IPS DF 6.9 (cell line): ENCODE measurements at regions not wholly inside any gene's neighbourhood (a gene's known extent, or its start where the extent isn't known, plus 50 kb on each side); places are given as distances from the start of the nearest gene placed in this dataset.

Source experiments
- DNase-seq: peaks from one replicate; pipeline ENCODE4 v3.0.0-alpha.2; 2013; ENCODE audit warnings: low read depth, low spot score
- H3K27ac ChIP-seq: one replicate; pipeline ENCODE4 v1.5.1; 2013; ENCODE audit warnings: low read length, control low read depth
- H3K27me3 ChIP-seq: 2 replicates; pipeline ENCODE4 v1.6.1; 2013; ENCODE audit warnings: mild to moderate bottlenecking, low read length; ENCODE audit not compliant: control insufficient read depth, insufficient read depth
- H3K36me3 ChIP-seq: 2 replicates; pipeline ENCODE4 v1.6.1; 2013; ENCODE audit warnings: low read length; ENCODE audit not compliant: control insufficient read depth, insufficient read depth
- H3K4me1 ChIP-seq: 2 replicates; pipeline ENCODE4 v1.6.1; 2013; ENCODE audit warnings: low read length; ENCODE audit not compliant: control insufficient read depth, insufficient read depth
- H3K4me3 ChIP-seq: 2 replicates; pipeline ENCODE4 v1.5.1; 2013; ENCODE audit warnings: mild to moderate bottlenecking, low read length
- H3K9me3 ChIP-seq: 2 replicates; pipeline ENCODE4 v1.6.1; 2013; ENCODE audit warnings: low read length, inconsistent platforms; ENCODE audit not compliant: control insufficient read depth, insufficient read depth
- WGBS: extraction: QIAGEN DNeasy Blood & Tissue Kit; methylation state at CpG from one replicate; pipeline ENCODE4 v1.1.7; 2013; ENCODE audit warnings: mixed read lengths, missing lambda C conversion rate; ENCODE audit not compliant: insufficient read length, insufficient coverage; 5-methylcytosine and 5-hydroxymethylcytosine counted together

- Histone ChIP-seq H3K4me1 (no peaks in the 10 kb centered on the region), H3K27ac (no peak overlapping the region), H3K36me3 (no peaks in the 10 kb centered on the region), H3K27me3 (no peaks in the 10 kb centered on the region), H3K9me3 (0 out of 2 replicates have a peak, but pooled peaks cover 1% of the 10 kb centered on the region), H3K4me3 (no peak overlapping the region)
- DNase-seq = no peak
- WGBS = no CpG with 5 or more reads among the region's 1 CpG
Measured at GRCh38 chr9:134986957-134987356, 69.2 kb upstream of the FCN1 start.

- Histone ChIP-seq H3K27ac (no peak overlapping the region), H3K9me3 (0 out of 2 replicates have a peak, but pooled peaks cover 1% of the 10 kb centered on the region), H3K36me3 (no peaks in the 10 kb centered on the region), H3K4me3 (no peak overlapping the region), H3K27me3 (no peaks in the 10 kb centered on the region), H3K4me1 (no peaks in the 10 kb centered on the region)
- DNase-seq = no peak
- WGBS = no CpG with 5 or more reads among the region's 6 CpGs
Measured at GRCh38 chr9:134987376-134987775, 69.7 kb upstream of the FCN1 start.

GRCh38 chr9:134987906-134988700, 70.4 kb upstream of the FCN1 start:
- no peaks in the 10 kb centered on the region for H3K4me1 ChIP-seq
- no CpG with 5 or more reads among the region's 16 CpGs for WGBS
- DNase-seq = no peak
- H3K4me3 ChIP-seq = no peak overlapping the region
- no peaks in the 10 kb centered on the region for H3K27me3 ChIP-seq
- no peak overlapping the region for H3K27ac ChIP-seq
- 0 out of 2 replicates have a peak, but pooled peaks cover 1% of the 10 kb centered on the region for H3K9me3 ChIP-seq
- no peaks in the 10 kb centered on the region for H3K36me3 ChIP-seq

- H3K36me3 ChIP-seq = no peaks in the 10 kb centered on the region
- H3K9me3 ChIP-seq = 0 out of 2 replicates have a peak, but pooled peaks cover 1% of the 10 kb centered on the region
- no peak overlapping the region for H3K27ac ChIP-seq
- no peak overlapping the region for H3K4me3 ChIP-seq
- WGBS = no CpG with 5 or more reads among the region's 12 CpGs
- DNase-seq = no peak
- no peaks in the 10 kb centered on the region for H3K27me3 ChIP-seq
- no peaks in the 10 kb centered on the region for H3K4me1 ChIP-seq
Measured at GRCh38 chr9:134988706-134989105, 71.0 kb upstream of the FCN1 start.

- no peaks in the 10 kb centered on the region for H3K27me3 ChIP-seq
- H3K4me1 ChIP-seq = no peaks in the 10 kb centered on the region
- H3K9me3 ChIP-seq = 0 out of 2 replicates have a peak, but pooled peaks cover 1% of the 10 kb centered on the region
- WGBS = no CpG with 5 or more reads among the region's 23 CpGs
- DNase-seq = no peak
- H3K36me3 ChIP-seq = no peaks in the 10 kb centered on the region
- no peak overlapping the region for H3K27ac ChIP-seq
- H3K4me3 ChIP-seq = no peak overlapping the region
Measured at GRCh38 chr9:134989206-134990065, 71.7 kb upstream of the FCN1 start.

- no peaks in the 10 kb centered on the region for H3K9me3 ChIP-seq
- no peak for DNase-seq
- no peaks in the 10 kb centered on the region for H3K27me3 ChIP-seq
- H3K4me3 ChIP-seq = no peak overlapping the region
- no peaks in the 10 kb centered on the region for H3K36me3 ChIP-seq
- no peak overlapping the region for H3K27ac ChIP-seq
- no peaks in the 10 kb centered on the region for H3K4me1 ChIP-seq
- no CpG with 5 or more reads among the region's 42 CpGs for WGBS
Measured at GRCh38 chr9:134991808-134992754, 74.4 kb upstream of the FCN1 start.

GRCh38 chr9:134992755-134993124, 75.0 kb upstream of the FCN1 start:
- no peaks in the 10 kb centered on the region for H3K36me3 ChIP-seq
- no CpG with 5 or more reads among the region's 22 CpGs for WGBS
- H3K27me3 ChIP-seq = no peaks in the 10 kb centered on the region
- DNase-seq = no peak
- H3K9me3 ChIP-seq = no peaks in the 10 kb centered on the region
- no peaks in the 10 kb centered on the region for H3K4me1 ChIP-seq
- H3K27ac ChIP-seq = no peak overlapping the region
- H3K4me3 ChIP-seq = no peak overlapping the region

GRCh38 chr9:134993416-134993815, 75.7 kb upstream of the FCN1 start:
- H3K27me3 ChIP-seq = no peaks in the 10 kb centered on the region
- WGBS = no CpG with 5 or more reads among the region's 17 CpGs
- no peaks in the 10 kb centered on the region for H3K36me3 ChIP-seq
- H3K4me3 ChIP-seq = no peak overlapping the region
- no peak for DNase-seq
- H3K9me3 ChIP-seq = no peaks in the 10 kb centered on the region
- no peak overlapping the region for H3K27ac ChIP-seq
- no peaks in the 10 kb centered on the region for H3K4me1 ChIP-seq

GRCh38 chr9:134993996-134994720, 76.4 kb upstream of the FCN1 start:
- no peaks in the 10 kb centered on the region for H3K4me1 ChIP-seq
- H3K27me3 ChIP-seq = no peaks in the 10 kb centered on the region
- no peak overlapping the region for H3K27ac ChIP-seq
- no CpG with 5 or more reads among the region's 15 CpGs for WGBS
- no peaks in the 10 kb centered on the region for H3K36me3 ChIP-seq
- H3K4me3 ChIP-seq = no peak overlapping the region
- DNase-seq = no peak
- peaks cover 1% of the 10 kb centered on the region for H3K9me3 ChIP-seq
